GM21619 (cell line): ENCODE measurements at regions not wholly inside any gene's neighbourhood (a gene's known extent, or its start where the extent isn't known, plus 50 kb on each side); places are given as distances from the start of the nearest gene placed in this dataset.

Source experiments
- ATAC-seq: cut with Tn5 transposase; IDR thresholded peaks from one replicate; pipeline ENCODE4 v1.9.1; 2021; ENCODE audit not compliant: unreplicated experiment

GRCh38 chr12:88413646-88414045 lies 166.6 kb downstream of the KITLG start:
- ATAC-seq, result no peak

GRCh38 chr12:88416155-88416554 lies 164.1 kb downstream of the KITLG start:
- ATAC-seq, result no peak

GRCh38 chr12:88416786-88417185 lies 163.5 kb downstream of the KITLG start:
- ATAC-seq, result no peak

DNA sequence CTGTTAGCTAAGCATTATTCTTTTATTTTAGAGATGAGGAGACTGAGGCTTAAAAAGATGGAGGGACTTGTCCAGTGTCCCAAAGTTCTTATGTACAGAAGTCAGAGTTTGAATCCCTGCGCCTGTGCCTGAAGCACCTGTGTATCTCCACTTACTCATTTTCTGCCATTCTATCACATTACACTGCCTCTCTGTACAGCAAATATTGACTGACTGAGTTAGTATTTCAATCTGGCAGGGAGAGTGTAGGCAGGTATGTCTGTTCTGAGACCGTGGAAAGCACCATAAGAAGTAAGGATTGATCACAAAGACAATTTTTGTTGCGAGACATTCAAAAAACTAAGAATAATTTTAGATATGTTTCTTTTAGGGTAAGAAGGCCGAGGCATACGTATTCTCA lies 162.7 kb downstream of the KITLG start:
- ATAC-seq, result no peak

DNA sequence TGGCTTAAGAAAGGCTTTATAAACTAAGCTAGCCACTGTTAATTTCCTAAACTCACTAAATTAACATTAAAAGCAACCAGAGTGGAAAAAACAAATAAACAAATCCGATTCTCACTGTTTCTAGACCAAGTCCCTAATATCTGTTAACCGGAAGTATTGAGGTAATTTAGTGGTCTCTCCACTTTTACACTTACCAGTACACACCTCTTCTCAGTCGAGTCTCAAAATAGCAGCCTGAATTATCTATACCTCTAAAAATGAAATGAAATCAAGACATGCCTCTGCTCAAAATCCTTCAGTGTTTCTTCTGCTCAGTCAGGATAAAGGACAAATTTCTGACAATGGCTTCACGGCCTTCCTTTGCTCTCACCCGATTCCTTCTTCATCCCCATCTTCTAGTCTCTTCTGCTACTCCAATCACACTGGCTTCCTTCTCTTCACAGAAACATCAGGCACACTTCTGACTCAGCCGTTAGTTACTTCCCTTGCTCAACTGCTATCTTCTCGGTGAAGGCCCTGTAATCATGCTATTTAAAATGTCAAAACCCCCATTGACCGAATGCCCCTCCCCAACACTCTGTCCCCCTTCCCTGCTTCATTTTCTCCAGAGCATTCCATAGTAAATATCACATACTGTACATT lies 161.3 kb downstream of the KITLG start:
- ATAC-seq, result no peak

DNA sequence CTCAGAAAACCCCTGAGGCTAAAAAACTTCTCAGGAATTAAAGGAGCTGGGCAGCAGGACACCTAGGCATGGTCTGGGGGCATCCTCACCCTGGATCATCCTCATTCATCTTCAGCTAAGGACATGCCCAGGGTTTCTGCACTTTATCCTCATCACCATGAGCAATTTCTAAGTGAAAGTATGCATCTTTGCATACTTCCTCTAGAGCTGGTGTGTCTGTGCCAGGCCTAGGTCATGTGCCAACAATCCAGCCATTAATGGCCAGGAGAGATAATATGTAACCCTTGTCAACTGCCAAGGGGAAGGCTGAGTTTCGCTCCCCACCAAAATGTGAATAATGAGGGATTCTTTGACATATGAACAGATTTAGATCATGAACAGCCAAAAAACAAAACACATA lies 160.5 kb downstream of the KITLG start:
- ATAC-seq, result no peak

DNA sequence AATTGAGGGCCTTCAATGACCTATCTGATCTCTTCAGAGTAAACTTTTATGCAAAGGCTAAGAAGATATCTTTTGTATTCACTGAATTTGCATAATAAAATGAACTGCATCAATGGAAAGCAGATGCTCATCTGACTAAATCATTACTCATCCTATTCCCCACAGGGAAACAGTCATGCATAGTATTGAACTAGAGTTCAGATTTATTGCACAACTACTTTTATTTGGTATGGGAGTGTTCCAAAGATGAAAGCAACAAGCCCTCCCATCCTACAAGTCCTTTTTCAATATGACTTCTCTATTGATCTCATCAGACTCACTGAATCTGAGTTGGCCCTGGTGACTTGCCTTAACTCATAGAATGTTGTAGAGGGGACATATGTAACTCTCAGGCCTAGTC lies 159.8 kb downstream of the KITLG start:
- ATAC-seq, result no peak

GRCh38 chr12:88424791-88425730 lies 155.2 kb downstream of the KITLG start:
- no peak for ATAC-seq

DNA sequence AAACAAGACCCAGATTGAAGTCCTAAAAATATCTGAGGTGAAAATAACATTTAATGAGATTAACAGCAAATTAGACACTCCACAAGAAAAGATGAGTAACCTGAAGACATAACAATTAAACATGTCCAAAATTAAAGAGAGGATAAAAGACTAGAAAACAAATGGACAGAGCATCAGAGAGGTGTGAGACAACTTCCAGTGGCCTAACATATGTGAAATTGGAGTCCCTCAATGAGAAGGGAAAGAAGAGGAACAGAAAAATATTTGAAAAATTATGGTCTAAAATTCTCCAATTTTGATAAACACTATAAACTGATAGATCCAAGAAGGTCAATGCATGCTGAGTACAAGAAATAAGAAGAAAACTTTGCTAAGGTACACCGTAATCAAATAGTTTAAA lies 151.9 kb downstream of the KITLG start:
- ATAC-seq, result no peak

- ATAC-seq, result no peak
Observed at GRCh38 chr12:88431246-88431645, 149.0 kb downstream of the KITLG start.

GRCh38 chr12:88432531-88433490 lies 147.5 kb downstream of the KITLG start:
- no peak for ATAC-seq

DNA sequence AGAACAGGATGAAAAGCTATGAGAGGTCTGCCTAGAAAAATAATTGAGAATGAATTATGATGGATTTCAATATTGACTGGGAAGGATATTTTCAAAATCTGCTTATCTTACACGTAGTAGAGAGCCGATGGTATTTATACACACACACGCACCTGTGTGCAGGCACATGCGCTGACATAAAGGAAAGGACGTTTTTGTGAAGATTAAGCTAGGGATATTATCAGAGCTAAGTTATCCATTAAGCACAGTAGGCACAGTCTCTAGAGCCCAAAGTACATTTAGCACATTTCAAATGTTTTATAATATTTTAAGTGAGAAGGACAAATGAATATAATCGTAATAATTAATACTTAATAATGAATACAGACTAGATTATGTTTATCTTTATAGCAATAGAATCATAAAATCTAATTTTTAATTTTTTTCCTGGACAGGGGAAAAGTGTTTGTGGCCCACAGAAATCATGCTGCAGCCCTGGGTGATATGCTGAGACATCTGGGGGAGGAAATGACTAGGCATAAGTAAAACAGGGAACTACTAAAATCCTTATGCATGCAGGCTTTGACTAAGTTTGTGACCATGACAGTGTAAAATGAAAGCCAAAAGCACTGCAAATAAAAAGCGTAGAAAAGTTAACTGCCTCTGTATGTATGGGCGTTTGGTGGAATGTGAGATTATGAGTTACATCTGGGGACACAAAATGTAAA lies 146.1 kb downstream of the KITLG start:
- peak; percentile 64 for ATAC-seq

- ATAC-seq, result no peak
Observed at GRCh38 chr12:88435334-88436076, 144.8 kb downstream of the KITLG start.

DNA sequence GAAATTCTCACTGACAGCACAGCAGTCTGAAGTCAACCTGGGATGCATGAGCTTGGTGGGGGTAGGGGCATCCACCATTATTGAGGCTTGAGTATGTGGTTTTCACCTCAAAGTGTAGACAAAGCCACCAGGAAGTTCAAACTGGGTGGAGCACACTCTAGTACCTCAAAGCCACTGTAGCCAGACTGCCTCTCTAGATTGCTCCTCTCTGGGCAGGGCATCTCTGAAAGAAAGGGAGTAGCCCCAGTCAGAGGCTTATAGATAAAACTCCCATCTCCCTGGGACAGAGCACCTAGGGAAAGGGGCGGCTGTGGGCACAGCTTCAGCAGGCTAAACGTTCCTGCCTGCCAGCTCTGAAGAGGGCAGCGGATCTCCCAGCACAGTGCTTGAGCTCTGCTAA lies 143.0 kb downstream of the KITLG start:
- ATAC-seq, result no peak
